ENCODE measurements at regions not wholly inside any gene's neighbourhood (a gene's known extent, or its start where the extent isn't known, plus 50 kb on each side); places are given as distances from the start of the nearest gene placed in this dataset.

GRCh38 chr6:122286512-122286911, 112.9 kb upstream of the HSF2 start:
- Histone ChIP-seq H3K36me3 (ENCODE audit: control insufficient read depth in 2 of 2, insufficient read depth in 2 of 2, low read length in 1 of 2) (no peaks in the 10 kb centered on the region), H4K20me1 (ENCODE audit: control insufficient read depth, insufficient read depth) (no peaks in the 10 kb centered on the region), H3K4me1 (ENCODE audit: control insufficient read depth, insufficient read depth, low read length) (no peaks in the 10 kb centered on the region), H3K9ac (ENCODE audit: control insufficient read depth, insufficient read depth, low read length) (no peak overlapping the region), H3K79me2 (ENCODE audit: control insufficient read depth, insufficient read depth, low read length) (no peaks in the 10 kb centered on the region), H3K4me3 (no peak overlapping the region), H3K9me3 (replicated peaks; ENCODE audit: control insufficient read depth, insufficient read depth, low read length) (no peaks in the 10 kb centered on the region), H3K27me3 (replicated peaks in 1 of 2; ENCODE audit: control insufficient read depth in 2 of 2, insufficient read depth in 2 of 2, low read length in 1 of 2) (no peaks in the 10 kb centered on the region), H3K4me2 (ENCODE audit: control insufficient read depth, insufficient read depth) (no peak overlapping the region), H2AFZ (ENCODE audit: control insufficient read depth, low read depth, low read length) (no peak overlapping the region), H3K27ac (ENCODE audit: control insufficient read depth, insufficient read depth) (no peak overlapping the region)
- ChIA-PET CTCF (no interaction called here), RAD21 (ENCODE audit: unreplicated experiment) (no interaction called here), SMC1A (ENCODE audit: uncharacterized antibody, unreplicated experiment) (interaction anchor here (1.1 kb wide), 1 partner anchor 103 kb away, joined by 3 read pairs; no protein-coding TSS in a partner anchor), POLR2A (no interaction called here)
- intact Hi-C loops (cut with micrococcal nuclease; ENCODE audit: unreplicated experiment) (no loop called here), in situ Hi-C loops (cut with MboI) (no loop called here)
- FAIRE-seq (no peak), DNase-seq (ENCODE audit: low read depth, low spot score) (no peak), ATAC-seq (no peak)
- BruUV-seq (replicated peaks) = no TSS peak
- TF ChIP-seq CREM (IDR thresholded peaks at IDR 0.05; ENCODE audit: low read depth) = no peak
- TF ChIP-seq KDM1A (IDR thresholded peaks at IDR 0.05; ENCODE audit: borderline replicate concordance) = no peak
- no peak for TF ChIP-seq MXI1 (IDR thresholded peaks at IDR 0.05; ENCODE audit: low read depth, low read length)
- no peak for TF ChIP-seq FOS (IDR thresholded peaks at IDR 0.05; ENCODE audit: borderline replicate concordance, extremely low read depth, insufficient read length)
- no peak for TF ChIP-seq RB1 (IDR thresholded peaks at IDR 0.05; ENCODE audit: borderline replicate concordance)
- no peak for TF ChIP-seq ATF7 (IDR thresholded peaks at IDR 0.05; ENCODE audit: low read depth)
- TF ChIP-seq CTCF (IDR thresholded peaks at IDR 0.05 in 2 of 3, conservative IDR thresholded peaks at IDR 0.05 in 1 of 3; ENCODE audit: control insufficient read depth in 2 of 3, extremely low read depth in 1 of 3, insufficient read depth in 1 of 3, low read depth in 3 of 3, low read length in 3 of 3) = no peak
- TF ChIP-seq STAT1 (conservative IDR thresholded peaks at IDR 0.05) = no peak
- TF ChIP-seq CHD1 (IDR thresholded peaks at IDR 0.05; ENCODE audit: low read depth, low read length) = no peak
- TF ChIP-seq ZBTB11 (CRISPR knock-in tag; IDR thresholded peaks at IDR 0.05) = no peak
- no peak for TF ChIP-seq PRDM15 (CRISPR knock-in tag; IDR thresholded peaks at IDR 0.05)
- TF ChIP-seq PAX8 (IDR thresholded peaks at IDR 0.05) = no peak
- no peak for TF ChIP-seq HCFC1 (IDR thresholded peaks at IDR 0.05; ENCODE audit: low read length)
- TF ChIP-seq ZNF24 (IDR thresholded peaks at IDR 0.05) = no peak
- no peak for TF ChIP-seq RFX5 (IDR thresholded peaks at IDR 0.05; ENCODE audit: low read depth, low read length)
- no peak for TF ChIP-seq TCF7 (IDR thresholded peaks at IDR 0.05; ENCODE audit: borderline replicate concordance)
- no peak for TF ChIP-seq TARDBP (IDR thresholded peaks at IDR 0.05; ENCODE audit: borderline replicate concordance)

Data from GM12878 (cell line).